Type B pancreatic cell (in vitro differentiated cells): ENCODE measurements at regions not wholly inside any gene's neighbourhood (a gene's known extent, or its start where the extent isn't known, plus 50 kb on each side); places are given as distances from the start of the nearest gene placed in this dataset.

Source experiments
- DNase-seq: peaks from one replicate; pipeline ENCODE4 v3.0.0; 2021; ENCODE audit warnings: mixed read lengths; ENCODE audit not compliant: unreplicated experiment; ENCODE audit errors: extremely low spot score
- H3K27ac Mint-ChIP-seq: 2 replicates; pipeline ENCODE4 v1.8.0; 2021; ENCODE audit warnings: mild to moderate bottlenecking, mixed read lengths
- H3K27me3 Mint-ChIP-seq: 2 replicates; pipeline ENCODE4 v1.8.0; 2021; ENCODE audit warnings: mixed read lengths
- H3K36me3 Mint-ChIP-seq: 2 replicates; pipeline ENCODE4 v1.8.0; 2021; ENCODE audit warnings: mixed read lengths
- H3K4me1 Mint-ChIP-seq: one replicate; pipeline ENCODE4 v1.8.0; 2021; ENCODE audit warnings: mixed read lengths; ENCODE audit not compliant: unreplicated experiment
- H3K4me3 Mint-ChIP-seq: 2 replicates; pipeline ENCODE4 v1.8.0; 2021; ENCODE audit warnings: mild to moderate bottlenecking, mixed read lengths
- H3K9me3 Mint-ChIP-seq: 2 replicates; pipeline ENCODE4 v1.8.0; 2021; ENCODE audit warnings: mixed read lengths
- TF ChIP-seq, protein P1 (sequence below): fragments of 200-600 bp; sonication (generic); conservative IDR thresholded peaks from 2 replicates; pipeline ENCODE4 v1.5.0; 2021; ENCODE audit warnings: antibody characterized with exemption, mild to moderate bottlenecking

DNA sequence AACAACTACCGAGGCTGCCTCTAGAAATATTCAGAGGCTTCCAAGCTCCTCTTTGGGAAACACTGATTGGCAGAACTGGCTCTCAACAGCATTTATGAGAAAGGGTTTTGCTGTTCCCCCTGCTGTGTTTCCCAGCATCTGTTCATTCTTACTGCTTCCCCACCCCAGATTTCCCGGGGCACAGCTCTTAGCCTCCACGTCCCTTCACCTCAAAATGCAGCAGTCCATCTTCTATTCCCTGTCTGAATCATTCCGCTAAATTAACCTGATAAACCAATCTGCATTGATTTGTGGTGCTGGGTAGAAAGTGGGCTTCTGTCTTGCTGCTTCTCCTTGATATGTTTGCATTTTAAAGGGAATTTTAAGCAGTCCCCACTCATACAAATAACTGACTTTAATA lies 67.4 kb downstream of the PLK2 start:
- Mint-ChIP-seq H3K27me3 (no peaks in the 10 kb centered on the region), H3K36me3 (no peaks in the 10 kb centered on the region), H3K4me1 (peaks cover 5% of the 10 kb centered on the region), H3K4me3 (no peak overlapping the region), H3K9me3 (peaks cover 17% of the 10 kb centered on the region), H3K27ac (no peak overlapping the region)
- no peak for DNase-seq
- TF ChIP-seq, protein P1, sequence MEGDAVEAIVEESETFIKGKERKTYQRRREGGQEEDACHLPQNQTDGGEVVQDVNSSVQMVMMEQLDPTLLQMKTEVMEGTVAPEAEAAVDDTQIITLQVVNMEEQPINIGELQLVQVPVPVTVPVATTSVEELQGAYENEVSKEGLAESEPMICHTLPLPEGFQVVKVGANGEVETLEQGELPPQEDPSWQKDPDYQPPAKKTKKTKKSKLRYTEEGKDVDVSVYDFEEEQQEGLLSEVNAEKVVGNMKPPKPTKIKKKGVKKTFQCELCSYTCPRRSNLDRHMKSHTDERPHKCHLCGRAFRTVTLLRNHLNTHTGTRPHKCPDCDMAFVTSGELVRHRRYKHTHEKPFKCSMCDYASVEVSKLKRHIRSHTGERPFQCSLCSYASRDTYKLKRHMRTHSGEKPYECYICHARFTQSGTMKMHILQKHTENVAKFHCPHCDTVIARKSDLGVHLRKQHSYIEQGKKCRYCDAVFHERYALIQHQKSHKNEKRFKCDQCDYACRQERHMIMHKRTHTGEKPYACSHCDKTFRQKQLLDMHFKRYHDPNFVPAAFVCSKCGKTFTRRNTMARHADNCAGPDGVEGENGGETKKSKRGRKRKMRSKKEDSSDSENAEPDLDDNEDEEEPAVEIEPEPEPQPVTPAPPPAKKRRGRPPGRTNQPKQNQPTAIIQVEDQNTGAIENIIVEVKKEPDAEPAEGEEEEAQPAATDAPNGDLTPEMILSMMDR, result no peak

DNA sequence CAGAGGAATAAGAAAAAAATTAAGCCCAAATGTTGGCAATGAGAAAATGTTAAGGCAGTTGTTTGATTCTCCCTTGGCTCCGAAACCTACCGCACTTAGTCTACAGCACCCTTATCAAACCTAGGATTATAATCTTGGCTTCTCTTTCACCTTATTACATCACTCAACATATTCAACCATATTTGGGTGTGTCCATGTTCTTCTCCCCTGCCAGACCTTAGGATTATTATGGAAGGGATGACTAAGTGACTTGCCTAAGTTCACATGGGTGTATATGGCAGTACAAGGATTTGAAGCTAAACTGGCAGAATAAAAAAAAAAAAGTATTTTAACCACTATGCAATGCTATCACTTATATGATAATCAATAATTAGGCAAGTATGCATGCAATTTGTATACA lies 76.4 kb downstream of the PLK2 start:
- Mint-ChIP-seq H3K27ac (no peak overlapping the region), H3K4me3 (no peak overlapping the region), H3K4me1 (no peaks in the 10 kb centered on the region), H3K27me3 (no peaks in the 10 kb centered on the region), H3K36me3 (peaks cover 5% of the 10 kb centered on the region), H3K9me3 (peaks cover 12% of the 10 kb centered on the region)
- TF ChIP-seq, protein P1, result no peak
- no peak for DNase-seq

DNA sequence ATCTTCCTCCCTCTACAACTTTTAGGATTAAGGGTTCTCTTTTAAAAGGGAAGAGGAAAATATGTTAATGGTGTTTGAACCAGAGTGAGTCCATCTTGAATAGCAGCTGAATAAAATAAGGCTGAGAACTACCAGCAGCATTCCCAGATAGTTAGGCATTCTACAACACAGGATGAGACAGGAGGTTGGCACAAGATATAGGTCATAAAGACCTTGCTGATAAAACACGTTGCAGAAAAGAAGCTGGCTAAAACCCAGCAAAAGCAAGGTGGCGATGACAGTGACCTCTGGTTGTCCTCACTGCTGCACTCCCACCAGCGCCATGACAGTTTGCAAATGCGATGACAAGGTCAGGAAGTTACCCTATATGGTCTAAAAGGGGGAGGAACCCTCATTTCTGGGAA lies 77.8 kb downstream of the PLK2 start:
- no peak for DNase-seq
- H3K36me3 Mint-ChIP-seq, result peaks cover 5% of the 10 kb centered on the region
- TF ChIP-seq, protein P1, result no peak
- H3K9me3 Mint-ChIP-seq, result peaks cover 12% of the 10 kb centered on the region
- no peaks in the 10 kb centered on the region for H3K27me3 Mint-ChIP-seq
- H3K27ac Mint-ChIP-seq, result no peak overlapping the region
- no peaks in the 10 kb centered on the region for H3K4me1 Mint-ChIP-seq
- H3K4me3 Mint-ChIP-seq, result no peak overlapping the region

DNA sequence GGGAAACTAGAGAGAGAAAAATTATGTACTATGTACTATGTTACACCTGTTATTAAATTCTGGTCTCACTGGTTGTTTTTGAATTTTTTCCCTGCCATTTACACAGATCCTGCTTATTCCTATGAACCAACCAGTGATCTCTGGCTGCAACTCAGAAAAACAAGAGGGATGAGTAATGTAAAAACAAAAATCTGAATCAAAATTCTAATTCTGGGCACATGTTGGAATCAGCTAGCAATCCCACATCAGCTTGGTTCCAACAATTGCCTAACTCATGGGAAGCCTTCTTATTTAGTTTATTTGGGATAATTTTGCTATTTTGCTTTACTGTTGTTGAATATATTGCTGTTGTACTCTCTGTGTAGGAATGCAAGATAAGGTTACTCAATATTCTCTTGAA lies 78.3 kb downstream of the PLK2 start:
- TF ChIP-seq, protein P1, result no peak
- Mint-ChIP-seq H3K4me1 (no peaks in the 10 kb centered on the region), H3K27ac (no peak overlapping the region), H3K9me3 (peaks cover 12% of the 10 kb centered on the region), H3K36me3 (peaks cover 5% of the 10 kb centered on the region), H3K27me3 (no peaks in the 10 kb centered on the region), H3K4me3 (no peak overlapping the region)
- no peak for DNase-seq

DNA sequence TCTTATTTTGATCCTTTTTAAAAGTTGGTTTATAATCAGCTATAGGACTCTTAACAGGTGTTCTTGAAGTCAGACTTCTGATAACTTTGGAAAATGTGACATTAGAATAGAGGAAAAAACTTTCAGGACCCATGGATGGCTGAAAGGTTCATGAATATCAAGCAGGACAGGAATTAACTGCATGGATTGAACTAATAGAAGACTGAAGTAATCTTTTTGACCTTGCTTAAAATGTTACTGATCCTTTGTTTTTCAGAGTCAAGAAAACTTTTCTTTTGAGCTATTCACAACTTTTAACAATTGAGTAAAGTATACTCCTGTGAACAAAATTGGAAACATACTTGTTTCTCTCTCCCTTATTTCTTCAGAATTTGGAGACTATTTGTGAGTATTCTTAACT lies 79.2 kb downstream of the PLK2 start:
- no peak overlapping the region for H3K4me3 Mint-ChIP-seq
- TF ChIP-seq, protein P1, result no peak
- no peaks in the 10 kb centered on the region for H3K4me1 Mint-ChIP-seq
- H3K27ac Mint-ChIP-seq, result no peak overlapping the region
- H3K9me3 Mint-ChIP-seq, result peaks cover 12% of the 10 kb centered on the region
- no peak for DNase-seq
- no peaks in the 10 kb centered on the region for H3K27me3 Mint-ChIP-seq
- peaks cover 5% of the 10 kb centered on the region for H3K36me3 Mint-ChIP-seq
